ENCODE measurements at regions not wholly inside any gene's neighbourhood (a gene's known extent, or its start where the extent isn't known, plus 50 kb on each side); places are given as distances from the start of the nearest gene placed in this dataset.

DNA sequence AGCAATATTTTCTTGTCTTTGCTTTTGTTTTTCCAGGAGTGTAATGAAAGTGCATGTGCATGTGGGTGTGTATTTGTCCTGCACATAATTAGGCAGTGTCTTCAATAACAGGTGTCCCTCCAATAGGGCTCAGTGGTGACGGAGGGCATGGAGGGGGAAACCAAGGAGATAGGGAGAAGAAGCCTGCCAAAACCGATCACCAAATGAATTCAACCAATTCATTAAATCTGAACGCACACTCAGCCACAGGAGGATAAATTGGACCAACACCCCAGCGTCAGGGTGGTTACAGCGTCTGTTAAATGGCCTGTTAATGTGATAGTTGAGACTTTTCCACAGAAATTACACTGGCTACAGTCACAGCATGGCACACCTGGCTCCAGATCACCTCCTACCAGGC is 527.6 kb downstream of the CD83 start:
- Histone ChIP-seq H3K4me3 (replicated peaks; ENCODE audit: insufficient read depth, low read length) (no peak overlapping the region), H3K27ac (replicated peaks) (no peak overlapping the region), H3K27me3 (ENCODE audit: insufficient read depth, poor library complexity, severe bottlenecking) (no peaks in the 10 kb centered on the region)
- no peak for DNase-seq (ENCODE audit: low read depth in 1 of 2, low spot score in 1 of 2)
- TF ChIP-seq, protein P1, sequence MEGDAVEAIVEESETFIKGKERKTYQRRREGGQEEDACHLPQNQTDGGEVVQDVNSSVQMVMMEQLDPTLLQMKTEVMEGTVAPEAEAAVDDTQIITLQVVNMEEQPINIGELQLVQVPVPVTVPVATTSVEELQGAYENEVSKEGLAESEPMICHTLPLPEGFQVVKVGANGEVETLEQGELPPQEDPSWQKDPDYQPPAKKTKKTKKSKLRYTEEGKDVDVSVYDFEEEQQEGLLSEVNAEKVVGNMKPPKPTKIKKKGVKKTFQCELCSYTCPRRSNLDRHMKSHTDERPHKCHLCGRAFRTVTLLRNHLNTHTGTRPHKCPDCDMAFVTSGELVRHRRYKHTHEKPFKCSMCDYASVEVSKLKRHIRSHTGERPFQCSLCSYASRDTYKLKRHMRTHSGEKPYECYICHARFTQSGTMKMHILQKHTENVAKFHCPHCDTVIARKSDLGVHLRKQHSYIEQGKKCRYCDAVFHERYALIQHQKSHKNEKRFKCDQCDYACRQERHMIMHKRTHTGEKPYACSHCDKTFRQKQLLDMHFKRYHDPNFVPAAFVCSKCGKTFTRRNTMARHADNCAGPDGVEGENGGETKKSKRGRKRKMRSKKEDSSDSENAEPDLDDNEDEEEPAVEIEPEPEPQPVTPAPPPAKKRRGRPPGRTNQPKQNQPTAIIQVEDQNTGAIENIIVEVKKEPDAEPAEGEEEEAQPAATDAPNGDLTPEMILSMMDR (IDR thresholded peaks at IDR 0.05; ENCODE audit: insufficient read depth, low read length), result no peak
- TF ChIP-seq POLR2AphosphoS5 (IDR thresholded peaks at IDR 0.05; ENCODE audit: low read depth) (no peak), SPI1 (IDR thresholded peaks at IDR 0.05; ENCODE audit: borderline replicate concordance, low read depth) (no peak), GABPA (IDR thresholded peaks at IDR 0.05; ENCODE audit: low read depth) (no peak)
- TF ChIP-seq, protein P2, sequence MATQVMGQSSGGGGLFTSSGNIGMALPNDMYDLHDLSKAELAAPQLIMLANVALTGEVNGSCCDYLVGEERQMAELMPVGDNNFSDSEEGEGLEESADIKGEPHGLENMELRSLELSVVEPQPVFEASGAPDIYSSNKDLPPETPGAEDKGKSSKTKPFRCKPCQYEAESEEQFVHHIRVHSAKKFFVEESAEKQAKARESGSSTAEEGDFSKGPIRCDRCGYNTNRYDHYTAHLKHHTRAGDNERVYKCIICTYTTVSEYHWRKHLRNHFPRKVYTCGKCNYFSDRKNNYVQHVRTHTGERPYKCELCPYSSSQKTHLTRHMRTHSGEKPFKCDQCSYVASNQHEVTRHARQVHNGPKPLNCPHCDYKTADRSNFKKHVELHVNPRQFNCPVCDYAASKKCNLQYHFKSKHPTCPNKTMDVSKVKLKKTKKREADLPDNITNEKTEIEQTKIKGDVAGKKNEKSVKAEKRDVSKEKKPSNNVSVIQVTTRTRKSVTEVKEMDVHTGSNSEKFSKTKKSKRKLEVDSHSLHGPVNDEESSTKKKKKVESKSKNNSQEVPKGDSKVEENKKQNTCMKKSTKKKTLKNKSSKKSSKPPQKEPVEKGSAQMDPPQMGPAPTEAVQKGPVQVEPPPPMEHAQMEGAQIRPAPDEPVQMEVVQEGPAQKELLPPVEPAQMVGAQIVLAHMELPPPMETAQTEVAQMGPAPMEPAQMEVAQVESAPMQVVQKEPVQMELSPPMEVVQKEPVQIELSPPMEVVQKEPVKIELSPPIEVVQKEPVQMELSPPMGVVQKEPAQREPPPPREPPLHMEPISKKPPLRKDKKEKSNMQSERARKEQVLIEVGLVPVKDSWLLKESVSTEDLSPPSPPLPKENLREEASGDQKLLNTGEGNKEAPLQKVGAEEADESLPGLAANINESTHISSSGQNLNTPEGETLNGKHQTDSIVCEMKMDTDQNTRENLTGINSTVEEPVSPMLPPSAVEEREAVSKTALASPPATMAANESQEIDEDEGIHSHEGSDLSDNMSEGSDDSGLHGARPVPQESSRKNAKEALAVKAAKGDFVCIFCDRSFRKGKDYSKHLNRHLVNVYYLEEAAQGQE (IDR thresholded peaks at IDR 0.05; ENCODE audit: insufficient replicate concordance, low read depth), result no peak

DNA sequence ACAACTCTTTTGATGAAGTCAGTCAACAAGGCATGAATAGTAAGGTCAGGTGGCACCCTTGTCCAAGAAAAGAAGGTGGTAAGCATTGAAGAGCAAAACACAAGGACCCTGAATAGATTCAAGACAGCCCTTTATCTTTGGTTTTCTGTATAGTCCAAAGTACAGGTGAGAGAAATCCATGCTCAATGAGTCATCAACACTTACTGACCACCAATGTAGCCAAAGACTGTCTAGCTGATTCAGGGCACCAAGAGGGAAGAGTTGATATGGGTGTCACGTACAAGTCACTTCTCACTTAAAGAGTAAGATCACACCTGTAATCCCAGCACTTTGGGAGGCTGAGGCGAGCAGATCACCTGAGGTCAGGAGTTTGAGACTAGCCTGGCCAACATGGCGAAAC is 528.3 kb downstream of the CD83 start:
- H3K27ac ChIP-seq (replicated peaks), result no peak overlapping the region
- no peaks in the 10 kb centered on the region for H3K27me3 ChIP-seq (ENCODE audit: insufficient read depth, poor library complexity, severe bottlenecking)
- H3K4me3 ChIP-seq (replicated peaks; ENCODE audit: insufficient read depth, low read length), result no peak overlapping the region
- DNase-seq (ENCODE audit: low read depth in 1 of 2, low spot score in 1 of 2), result no peak
- TF ChIP-seq, protein P1 (IDR thresholded peaks at IDR 0.05; ENCODE audit: insufficient read depth, low read length), result no peak

DNA sequence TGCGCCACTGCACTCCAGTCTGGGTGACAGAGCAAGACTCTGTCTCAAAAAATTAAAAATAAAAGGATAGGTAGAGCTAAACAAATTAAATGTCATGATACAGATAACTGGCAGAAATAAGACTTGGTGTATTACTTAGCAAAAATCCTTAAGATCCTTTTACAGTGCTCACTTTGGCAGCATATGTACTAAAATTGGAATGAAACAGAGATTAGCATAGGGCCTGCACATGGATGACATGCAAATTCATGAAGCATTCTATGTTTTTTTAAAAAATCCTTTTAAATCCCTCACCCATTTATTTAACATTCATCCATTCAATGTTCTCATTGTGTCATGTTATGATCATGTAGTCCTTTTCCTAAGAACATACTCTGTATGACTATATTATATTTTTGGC is 528.8 kb downstream of the CD83 start:
- no peak for DNase-seq (ENCODE audit: low read depth in 1 of 2, low spot score in 1 of 2)
- no peaks in the 10 kb centered on the region for H3K27me3 ChIP-seq (ENCODE audit: insufficient read depth, poor library complexity, severe bottlenecking)
- no peak overlapping the region for H3K27ac ChIP-seq (replicated peaks)
- no peak overlapping the region for H3K4me3 ChIP-seq (replicated peaks; ENCODE audit: insufficient read depth, low read length)
- TF ChIP-seq SPI1 (IDR thresholded peaks at IDR 0.05; ENCODE audit: borderline replicate concordance, low read depth), result no peak

DNA sequence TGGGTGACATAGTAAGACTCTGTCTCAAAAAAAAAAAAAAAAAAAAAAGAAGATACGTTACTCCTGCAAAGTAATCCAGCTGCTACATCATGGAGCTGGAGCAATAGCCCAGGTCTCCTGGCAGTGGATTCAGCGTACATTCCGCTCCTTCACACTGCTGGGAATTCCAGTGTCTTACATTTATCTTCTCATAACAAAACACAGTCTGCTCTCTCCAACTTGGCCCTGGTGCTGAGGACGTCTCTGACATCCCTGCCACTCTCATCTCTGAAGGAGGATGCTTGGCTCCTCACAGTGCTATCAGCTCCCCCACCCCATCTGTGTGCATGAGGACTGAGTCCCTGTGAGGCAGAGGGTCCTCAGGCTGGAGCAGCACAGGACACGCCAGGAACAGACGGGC is 529.8 kb downstream of the CD83 start:
- Histone ChIP-seq H3K27ac (replicated peaks) (no peak overlapping the region), H3K27me3 (ENCODE audit: insufficient read depth, poor library complexity, severe bottlenecking) (no peaks in the 10 kb centered on the region), H3K4me3 (replicated peaks; ENCODE audit: insufficient read depth, low read length) (no peak overlapping the region)
- TF ChIP-seq, protein P2 (IDR thresholded peaks at IDR 0.05; ENCODE audit: insufficient replicate concordance, low read depth), result no peak
- TF ChIP-seq GABPA (IDR thresholded peaks at IDR 0.05; ENCODE audit: low read depth) (no peak), SPI1 (IDR thresholded peaks at IDR 0.05; ENCODE audit: borderline replicate concordance, low read depth) (no peak), POLR2AphosphoS5 (IDR thresholded peaks at IDR 0.05; ENCODE audit: low read depth) (no peak)
- TF ChIP-seq, protein P1 (IDR thresholded peaks at IDR 0.05; ENCODE audit: insufficient read depth, low read length), result no peak
- no peak for DNase-seq (ENCODE audit: low read depth in 1 of 2, low spot score in 1 of 2)

All from HL-60 (cell line).